NCI-H1930 (cell line): ENCODE measurements at regions not wholly inside any gene's neighbourhood (a gene's known extent, or its start where the extent isn't known, plus 50 kb on each side); places are given as distances from the start of the nearest gene placed in this dataset.
"Not testable (repeated sequence)": the region's sequence is repeated elsewhere in the genome, so short reads cannot be mapped to it uniquely, and the experiment has no call there.

Experiments
- DNase-seq, 2 experiments: peaks; one replicate each; lab custom pipeline; 2025; lab: John Stamatoyannopoulos, UW

DNA sequence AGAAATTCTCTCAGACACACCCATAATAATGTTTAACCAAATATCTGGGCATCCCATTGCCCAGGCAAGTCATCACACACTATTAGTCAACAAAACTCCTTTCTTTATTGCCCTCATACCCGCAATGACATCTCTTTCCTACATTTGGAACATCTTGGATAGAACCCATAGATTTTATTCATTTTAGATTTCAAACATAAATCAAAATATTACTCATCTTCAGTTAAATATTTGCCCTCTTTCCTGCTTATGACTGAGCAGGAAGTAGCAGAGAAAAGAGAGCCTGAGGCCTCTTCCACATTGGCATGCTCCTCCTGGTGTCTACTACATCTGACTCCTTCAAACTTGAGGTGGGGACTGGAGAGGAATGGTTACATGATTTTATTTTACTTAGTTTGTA is 592.0 kb downstream of the CHSY3 start:
- DNase-seq = no peak

DNA sequence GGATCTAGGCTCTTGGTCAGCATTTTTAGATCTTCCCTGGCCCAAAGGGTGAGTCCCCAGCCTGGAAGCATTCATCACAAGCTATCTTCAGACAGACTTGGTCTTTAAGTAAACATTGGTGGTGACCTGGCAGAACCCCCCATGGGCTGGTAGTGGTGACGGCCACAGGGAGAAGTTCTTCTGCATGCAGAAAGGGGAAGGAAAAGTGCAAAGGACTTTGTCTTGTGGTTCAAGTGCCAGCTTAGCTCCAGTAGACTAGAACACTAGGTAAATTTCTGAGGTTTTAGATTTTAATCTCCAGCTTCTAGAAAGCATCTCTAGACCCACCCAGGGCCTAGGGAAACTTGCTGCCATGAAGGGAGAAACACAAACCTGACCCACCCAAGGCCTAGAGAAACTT is 584.0 kb downstream of the CHSY3 start:
- no peak for DNase-seq

DNA sequence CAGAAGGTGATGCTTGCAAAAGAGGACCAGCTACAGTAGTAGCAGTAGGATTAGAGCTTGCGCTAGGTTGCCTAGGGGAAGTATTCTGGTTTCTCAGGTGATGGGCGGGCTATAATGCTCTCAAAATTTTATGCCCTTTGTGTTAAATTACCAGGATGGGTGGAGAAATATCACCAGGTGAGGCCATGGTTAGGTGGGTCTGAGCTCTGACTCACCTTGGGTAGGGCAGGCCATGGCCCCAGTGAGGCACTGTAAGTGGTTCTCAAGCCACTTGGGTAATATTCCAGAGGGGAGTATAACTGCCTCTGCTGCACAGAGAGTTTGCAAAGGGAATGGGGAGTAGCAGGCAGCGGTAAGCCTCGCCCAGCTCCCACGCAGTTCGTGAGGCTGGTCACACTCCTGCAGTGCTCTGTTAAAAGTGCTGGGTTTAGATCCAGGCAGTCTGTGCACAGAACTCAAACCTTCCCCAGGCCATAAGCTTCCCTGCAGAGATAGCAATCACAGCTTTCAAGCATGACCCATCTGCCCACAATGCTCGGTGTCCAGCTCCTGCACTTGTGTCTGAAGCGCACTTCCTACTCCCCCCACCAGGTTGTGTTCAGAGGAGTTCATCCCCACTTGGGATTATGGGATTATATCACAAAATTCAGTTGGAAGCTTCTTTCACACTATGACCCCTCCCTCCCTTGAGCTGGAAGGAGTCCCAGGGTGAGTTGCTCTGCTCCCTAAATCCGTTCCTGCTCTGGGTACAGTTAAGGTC is 575.0 kb downstream of the CHSY3 start:
- no peak for DNase-seq

DNA sequence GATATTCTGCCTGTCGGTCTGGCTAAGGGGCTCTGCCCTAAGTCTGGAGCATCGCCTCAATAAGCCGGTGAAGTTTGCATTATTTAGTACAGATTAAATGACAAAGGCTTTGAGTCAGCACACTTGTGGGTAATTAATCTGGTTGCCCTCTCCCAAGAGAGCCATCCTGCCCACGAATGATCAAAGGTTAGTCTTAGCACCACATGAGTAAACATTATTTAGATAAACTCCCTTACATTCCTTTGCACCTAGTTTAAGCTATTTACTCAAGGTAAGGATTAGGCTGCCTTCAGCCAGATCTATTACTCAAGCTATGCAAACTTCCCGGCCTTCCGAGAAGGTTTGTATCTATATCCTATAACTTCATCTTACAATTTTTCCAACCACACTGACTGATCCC is 572.1 kb downstream of the CHSY3 start:
- no peak for DNase-seq

DNA sequence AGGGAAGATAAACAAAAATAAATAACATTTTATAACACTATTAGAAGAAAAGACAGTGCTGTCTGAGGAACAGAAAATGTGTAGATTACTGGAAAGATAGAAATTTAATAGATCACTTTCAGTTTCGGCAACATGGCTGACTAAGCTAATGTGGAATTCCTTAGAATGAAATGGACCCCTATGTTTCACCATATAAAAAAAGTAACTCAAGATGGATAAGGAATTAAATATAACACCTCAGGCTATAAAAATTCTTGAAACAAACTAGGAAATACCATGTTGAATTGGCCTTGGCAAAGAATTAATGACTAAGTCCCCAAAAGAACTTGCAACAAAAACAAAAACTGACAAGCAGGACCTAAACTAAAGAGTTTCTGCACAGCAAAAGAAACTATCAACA is 558.3 kb downstream of the CHSY3 start:
- no peak for DNase-seq

DNA sequence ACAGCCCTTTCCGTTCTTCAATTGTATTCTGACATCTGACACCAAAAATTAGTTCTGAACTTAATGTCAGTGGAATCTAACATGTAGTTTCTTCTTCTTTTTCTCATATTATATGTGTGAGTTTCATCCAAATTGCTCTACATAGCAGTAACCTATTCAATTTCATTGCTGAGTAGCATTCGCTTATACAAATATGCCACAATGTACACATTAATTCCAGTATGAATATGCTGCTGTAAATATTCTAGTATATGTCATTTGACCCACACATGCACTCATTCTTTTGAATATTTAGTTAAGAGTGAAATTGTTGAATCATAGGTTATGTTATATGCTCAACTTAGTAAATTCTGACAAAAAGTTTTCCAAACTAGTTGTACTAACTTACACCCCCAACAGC is 550.9 kb downstream of the CHSY3 start:
- no peak for DNase-seq

DNA sequence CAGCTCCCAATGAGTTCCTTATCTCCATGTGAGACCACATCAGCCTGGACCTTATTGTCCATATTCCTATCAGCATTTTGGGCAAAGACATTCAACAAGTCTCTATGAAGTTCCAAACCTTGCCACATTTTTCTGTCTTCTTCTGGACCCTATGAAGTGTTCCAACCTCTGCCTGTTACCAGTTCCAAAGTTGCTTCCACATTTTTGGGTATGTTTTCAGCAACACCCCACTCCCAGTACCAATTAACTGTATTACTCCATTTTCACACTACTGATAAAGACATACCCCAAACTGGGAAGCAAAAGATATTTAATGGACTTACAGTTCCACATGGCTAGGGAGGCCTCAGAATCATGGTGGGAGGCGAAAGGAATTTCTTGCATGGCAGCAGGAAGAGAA is 548.5 kb downstream of the CHSY3 start:
- DNase-seq = no peak

DNA sequence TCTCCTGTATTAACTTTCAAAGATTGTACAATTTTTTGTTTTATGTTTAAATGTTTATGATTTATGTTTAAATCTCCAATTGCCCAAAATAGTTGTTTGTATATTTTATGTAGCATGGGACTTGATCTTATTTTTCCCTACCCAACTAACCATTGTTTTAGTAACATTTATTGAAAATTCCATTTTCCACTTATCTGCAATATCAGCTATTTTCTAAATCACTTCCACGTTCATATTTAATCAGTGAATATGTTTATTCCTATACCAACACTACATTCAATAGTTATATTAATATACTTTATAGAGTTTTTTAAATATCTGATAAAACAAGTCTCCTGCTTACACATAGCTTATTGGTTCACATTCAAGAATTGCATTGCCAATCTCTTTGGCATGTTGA is 532.2 kb downstream of the CHSY3 start:
- DNase-seq = no peak

DNA sequence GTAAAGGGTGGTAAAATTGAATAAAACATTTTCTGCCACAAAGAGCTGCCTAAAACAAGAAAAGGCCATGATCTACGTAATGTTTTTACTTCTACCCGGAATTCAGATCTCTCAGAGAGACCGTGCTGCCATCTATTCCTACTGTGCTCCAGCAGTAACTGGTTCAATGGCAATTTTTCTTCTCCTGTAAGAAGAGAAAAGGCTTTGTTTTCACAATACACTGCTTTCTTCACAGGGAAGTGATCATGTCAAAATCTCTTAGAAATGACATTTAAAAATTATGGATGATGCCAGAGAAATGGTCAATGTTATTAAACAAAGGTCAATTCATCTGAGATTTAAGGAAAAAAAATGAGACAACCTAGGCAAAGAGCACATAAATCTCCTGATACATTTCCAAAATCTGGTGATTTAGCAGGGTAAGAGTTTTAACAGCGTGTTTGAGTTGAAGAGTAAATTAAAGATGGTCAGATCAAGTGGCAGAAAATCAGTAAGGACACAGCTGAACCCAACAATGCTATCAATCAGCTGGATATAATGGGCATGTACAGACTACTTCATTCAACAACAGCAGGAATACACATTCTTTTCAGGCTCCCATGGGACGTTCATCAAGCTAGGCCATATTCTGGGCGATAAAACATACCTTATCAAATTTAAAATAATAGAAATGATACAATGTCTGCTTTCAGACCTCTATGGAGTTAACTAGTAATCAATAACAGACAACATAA is 523.1 kb downstream of the CHSY3 start:
- no peak for DNase-seq

DNA sequence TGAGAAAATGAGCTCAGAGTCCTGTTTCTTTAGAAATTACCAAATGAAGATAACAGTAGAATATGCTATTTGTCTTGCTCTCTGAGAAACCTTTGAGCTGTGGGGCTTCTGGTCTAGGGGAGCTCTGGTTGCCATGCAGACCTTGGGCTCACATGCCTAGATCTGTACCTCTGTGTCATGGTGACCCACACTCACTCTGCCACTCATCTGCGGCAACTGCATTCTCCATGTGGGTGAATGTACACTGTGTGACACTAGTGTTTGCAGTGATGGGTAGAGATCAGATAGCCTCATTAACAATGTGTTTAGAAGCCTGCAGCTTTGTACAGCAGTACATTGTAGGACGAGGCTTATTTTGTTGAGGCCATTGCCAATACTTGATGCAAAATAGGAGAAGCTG is 521.2 kb downstream of the CHSY3 start:
- no peak for DNase-seq

DNA sequence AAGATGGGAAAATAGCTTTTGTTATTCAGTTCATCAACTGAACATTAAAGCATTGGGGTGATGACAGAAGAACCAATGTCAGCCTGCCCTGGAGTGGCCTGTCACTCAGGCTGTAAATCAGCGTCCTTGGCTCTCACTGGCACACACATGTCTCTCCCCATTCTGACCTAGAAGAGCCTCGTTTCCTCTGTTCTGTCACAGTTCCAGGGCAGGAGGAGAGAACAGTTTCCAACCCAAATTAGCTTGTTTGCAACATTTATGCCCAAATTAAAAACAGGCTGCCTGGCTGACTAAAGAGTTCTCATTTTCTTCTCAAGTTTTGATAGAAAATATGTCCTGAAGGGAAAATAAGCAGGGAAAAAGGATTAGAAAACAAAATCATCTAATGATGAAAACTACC is 520.1 kb downstream of the CHSY3 start:
- DNase-seq = no peak

DNA sequence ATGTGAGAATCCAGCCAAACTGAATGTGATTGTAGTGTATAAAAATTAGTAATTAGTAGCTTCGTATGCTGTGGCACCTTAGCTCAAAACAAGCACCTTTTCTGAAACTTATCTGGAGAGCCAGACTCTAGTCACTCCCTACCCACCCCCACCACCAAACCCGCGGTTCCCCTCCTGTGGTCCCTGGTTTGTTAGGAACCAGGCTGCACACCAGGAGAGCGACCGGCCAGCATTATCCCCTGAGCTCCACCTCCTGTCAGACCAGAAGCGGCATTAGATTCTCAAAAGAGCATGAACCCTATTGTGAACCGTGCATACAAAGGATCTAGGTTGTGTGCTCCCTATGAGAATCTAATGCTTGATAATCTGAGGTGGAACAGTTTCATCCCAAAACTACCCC is 498.6 kb downstream of the CHSY3 start:
- no peak for DNase-seq

DNA sequence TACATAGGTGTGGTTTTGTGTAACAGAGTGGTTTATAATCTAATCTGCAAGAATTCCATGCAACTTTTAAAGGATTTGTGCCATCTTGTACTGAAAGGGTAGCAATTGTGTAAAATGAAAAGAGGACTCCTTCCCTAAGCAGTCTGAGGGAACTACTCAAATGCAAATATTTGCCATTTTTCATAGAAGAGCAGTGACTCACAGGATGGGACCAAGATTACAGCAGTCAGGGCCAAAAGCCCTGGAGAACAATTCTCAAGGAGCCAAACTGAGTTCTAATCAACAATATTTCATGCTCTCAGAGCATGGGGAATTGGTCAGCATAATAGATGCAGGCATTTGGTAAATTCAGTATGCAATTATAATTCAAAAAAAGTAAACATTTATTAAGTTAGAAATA is 495.8 kb downstream of the CHSY3 start:
- DNase-seq = no peak

DNA sequence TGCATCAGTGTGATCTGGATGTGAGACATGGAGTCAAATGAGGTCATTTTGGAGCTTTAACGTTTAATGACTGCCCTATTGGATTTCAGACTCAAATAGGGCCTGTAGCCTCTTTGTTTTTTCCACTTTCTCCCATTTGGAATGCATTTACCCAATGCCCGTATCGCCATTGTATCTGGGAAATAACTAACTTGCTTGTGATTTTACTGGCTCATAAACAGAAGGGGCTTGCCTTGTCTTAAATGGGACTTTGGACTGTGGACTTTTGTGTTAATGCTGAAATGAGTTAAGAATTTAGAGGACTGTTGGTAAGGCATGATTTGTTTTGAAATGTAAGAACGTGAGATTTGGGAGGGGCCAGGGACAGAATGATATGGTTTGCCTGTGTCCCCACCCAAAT is 494.6 kb downstream of the CHSY3 start:
- DNase-seq = no peak

DNA sequence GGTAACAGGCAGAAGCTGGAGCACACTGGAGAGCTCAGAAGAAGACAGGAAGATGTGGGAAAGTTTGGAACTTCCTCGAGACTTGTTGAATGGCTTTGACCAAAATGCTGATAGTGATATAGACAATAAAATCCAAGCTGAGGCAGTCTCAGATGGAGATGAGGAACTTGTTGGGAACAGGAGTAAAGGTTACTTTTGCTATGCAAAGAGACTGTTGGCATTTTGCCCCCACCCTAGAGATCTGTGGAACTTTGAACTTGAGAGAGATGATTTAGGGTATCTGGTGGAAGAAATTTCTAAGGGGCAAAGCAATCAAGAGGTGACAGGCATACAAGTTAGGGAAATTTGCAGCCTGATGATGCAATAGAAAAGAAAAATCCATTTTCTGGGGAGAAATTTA is 493.5 kb downstream of the CHSY3 start:
- not testable (repeated sequence) for DNase-seq

DNA sequence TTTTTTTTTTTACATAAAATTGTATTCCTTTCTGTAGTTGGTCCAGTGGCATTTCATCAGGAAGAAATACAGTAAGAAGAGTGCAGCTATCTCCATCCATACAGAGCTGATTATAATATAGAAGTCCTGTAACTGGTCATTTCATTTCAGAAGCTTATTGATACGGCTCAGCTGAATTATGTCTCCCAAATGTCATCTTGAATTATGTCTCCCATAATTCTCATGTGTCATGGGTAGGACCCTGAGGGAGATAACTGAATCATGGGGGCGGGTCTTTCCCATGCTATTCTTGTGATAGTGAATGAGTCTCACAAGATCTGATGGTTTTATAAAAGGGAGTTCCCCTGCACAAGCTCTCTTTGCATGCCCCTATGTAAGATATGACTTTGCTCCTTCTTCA is 492.9 kb downstream of the CHSY3 start:
- no peak for DNase-seq

DNA sequence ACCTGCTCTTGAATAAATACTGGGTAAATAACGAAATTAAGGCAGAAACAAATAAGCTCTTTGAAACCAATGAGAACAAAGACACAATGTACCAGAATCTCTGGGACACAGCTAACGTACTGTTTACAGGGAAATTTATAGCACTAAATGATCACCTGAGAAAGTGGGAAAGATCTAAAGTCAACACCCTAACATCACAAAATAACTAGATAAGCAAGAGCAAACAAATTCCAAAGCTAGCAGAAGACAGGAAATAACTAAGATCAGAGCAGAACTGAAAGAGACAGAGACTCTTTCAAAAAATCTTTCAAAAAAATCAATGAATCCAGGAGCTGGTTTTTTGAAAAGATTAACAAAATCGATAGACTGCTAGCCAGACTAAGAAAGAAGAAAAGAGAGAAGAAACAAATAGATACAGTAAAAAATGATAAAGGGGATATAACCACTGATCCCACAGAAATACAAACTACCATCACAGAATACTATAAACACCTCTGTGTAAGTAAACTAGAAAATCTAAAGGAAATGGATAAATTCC is 487.5 kb downstream of the CHSY3 start:
- DNase-seq = not testable (repeated sequence)

DNA sequence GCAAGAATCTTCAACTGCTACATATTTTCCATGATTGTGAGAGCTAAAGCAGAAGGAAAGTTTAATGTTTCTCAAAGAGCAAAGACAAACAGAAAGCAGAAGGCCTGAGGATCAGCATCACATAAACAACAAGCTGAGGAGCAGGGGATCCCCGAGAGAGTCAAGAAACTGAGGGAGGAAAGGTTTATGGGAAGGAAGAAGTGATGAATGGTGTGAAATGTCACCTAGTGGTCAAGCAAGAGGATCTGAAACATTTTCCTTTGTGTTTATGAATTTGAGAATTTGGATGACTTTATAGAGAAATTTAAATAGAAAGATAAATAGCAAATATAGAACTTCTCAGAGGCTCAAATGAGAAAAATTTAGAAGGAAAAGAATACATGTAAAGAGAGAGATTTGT is 481.9 kb downstream of the CHSY3 start:
- no peak for DNase-seq

DNA sequence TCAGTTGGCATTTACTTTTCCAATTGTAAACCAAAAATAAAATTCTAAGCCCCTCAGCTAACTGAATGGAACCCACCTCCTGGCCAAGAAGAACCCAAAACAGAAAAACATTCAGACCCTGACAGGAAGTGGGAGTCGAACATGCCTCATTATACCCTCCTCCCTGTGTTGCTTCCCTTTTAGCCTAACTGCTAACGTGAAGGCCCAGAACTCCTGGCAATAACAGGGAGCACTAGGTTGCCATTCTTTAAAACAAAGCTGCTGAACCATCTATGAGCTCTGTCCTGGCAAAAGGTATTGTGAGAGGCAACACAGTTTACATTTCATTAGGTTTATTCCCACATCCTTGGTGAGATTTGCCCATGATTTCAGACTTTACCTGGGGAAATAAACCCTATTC is 481.4 kb downstream of the CHSY3 start:
- DNase-seq = no peak

DNA sequence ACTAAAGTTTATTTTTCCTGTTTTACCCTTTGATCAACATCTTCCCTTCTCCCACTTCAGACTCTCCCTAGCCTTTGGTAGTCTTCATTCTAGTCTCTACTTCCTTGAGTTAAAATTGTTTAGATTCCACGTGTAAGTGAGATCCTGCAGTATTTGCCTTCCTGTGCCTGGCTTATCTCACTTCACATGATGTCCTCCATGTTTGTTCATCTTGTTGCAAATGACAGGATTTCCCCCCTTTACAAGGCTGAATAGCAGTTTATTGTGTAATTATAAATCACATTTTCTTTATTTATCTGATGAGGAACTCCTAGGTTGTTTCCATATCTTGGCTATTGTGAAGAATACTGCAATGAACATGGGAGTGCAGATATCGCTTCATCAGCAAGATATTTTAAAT is 461.7 kb downstream of the CHSY3 start:
- DNase-seq = no peak

DNA sequence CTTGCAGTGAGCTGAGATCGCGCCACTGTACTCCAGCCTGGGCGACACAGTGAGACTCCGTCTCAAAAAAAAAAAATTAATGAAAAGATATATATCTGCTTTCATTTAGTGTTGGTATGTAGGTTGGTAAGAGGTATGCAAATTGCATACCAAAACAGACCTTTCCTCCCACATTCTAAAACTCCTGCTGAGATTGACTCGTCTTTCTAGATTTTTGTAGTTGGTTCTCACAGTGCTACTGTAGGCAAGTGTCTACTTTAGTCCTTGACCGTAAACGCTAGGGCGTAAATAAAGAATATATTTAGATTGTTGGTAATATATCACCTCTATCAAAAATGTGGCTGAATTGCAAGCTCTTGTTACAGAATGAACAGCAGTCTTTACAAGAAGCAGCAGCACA is 445.9 kb downstream of the CHSY3 start:
- no peak for DNase-seq

DNA sequence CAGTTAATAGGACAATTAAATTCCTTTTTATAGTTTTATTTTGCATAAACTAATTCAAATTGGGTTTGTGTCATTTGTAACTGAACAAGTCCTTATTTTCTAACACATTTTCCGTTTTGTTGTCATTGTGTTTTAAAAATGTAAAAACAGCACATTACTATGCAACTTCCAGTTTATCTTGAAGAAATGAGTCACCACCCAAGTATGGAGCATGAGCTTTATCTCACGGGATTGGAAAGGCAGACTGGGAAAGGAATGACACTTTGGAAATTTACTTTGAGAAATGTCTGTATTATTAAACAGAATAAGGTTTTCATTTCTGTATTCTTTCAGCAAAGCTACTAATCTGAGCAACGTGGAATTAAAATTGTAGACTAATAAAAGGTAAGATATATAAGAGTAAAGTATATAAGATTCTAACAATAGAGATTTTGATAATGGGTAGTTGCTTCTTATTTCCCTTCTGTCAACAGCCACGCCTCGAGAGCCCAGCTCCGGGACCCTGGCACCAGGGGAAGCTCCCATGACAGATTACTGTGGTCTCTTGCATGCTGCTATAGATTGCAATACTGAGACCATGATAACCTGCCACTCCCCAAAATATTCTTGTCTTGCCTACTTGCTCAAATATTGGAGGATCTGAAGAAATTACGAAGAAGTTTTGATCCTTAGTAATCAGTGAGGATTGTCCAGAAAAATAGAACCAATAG is 433.1 kb downstream of the CHSY3 start:
- DNase-seq = no peak

DNA sequence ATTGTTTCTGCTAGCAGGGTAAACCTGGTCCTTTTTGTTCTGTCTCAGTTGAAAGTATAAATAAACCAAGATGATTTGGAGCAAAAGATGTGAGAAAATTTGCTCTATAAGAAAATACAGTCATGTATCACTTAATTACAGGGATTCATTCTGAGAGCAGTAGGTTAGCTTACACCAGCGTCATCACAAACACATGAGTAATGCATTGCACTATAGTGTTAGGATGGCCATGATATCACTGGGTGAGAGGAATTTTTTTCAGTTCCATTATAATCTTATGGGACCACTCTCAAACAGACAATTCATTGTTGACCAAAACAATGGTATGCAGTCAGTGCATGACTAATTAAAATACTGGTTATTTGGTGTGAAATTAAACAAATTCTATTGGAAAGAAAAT is 430.9 kb downstream of the CHSY3 start:
- no peak for DNase-seq
